GM19099 (cell line): ENCODE measurements at regions not wholly inside any gene's neighbourhood (a gene's known extent, or its start where the extent isn't known, plus 50 kb on each side); places are given as distances from the start of the nearest gene placed in this dataset.
A peak's percentile ranks its signal among the peaks of the same experiment; 100 is the strongest.

ENCODE experiments used
- POLR2A ChIP-seq: IDR thresholded peaks from 3 replicates; pipeline ENCODE4 v1.6.1; 2011; ENCODE audit warnings: low read depth; ENCODE audit not compliant: insufficient read length; ENCODE audit errors: extremely low read depth

DNA sequence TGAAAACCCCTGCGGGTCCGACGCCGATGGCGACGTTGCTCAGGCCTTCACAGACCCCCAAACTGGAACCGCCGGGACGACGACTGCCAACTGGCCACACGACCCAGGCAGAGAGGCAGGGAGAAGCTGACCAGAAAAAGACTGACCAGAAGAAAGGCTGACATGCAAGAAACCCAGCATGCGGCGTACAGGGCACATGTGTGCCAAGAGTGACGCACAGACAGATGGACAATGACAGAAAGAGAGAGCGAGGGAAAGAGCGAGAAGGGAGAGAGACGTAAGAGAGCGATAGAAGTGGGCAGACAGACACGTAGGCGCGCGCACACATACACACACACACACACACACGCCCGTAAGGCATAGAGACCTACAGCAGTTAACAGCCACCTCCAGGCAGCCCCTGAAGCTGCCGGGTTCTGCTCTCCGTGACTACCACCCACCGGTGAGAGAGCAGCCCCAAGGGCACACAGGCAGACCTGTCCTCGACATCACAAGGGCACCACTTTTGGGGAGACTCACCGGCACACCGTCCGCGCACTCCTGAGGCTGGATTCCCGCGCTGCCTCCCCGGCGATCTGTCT, 67.2 kb upstream of the ZNF527 start:
- no peak for TF ChIP-seq POLR2A

DNA sequence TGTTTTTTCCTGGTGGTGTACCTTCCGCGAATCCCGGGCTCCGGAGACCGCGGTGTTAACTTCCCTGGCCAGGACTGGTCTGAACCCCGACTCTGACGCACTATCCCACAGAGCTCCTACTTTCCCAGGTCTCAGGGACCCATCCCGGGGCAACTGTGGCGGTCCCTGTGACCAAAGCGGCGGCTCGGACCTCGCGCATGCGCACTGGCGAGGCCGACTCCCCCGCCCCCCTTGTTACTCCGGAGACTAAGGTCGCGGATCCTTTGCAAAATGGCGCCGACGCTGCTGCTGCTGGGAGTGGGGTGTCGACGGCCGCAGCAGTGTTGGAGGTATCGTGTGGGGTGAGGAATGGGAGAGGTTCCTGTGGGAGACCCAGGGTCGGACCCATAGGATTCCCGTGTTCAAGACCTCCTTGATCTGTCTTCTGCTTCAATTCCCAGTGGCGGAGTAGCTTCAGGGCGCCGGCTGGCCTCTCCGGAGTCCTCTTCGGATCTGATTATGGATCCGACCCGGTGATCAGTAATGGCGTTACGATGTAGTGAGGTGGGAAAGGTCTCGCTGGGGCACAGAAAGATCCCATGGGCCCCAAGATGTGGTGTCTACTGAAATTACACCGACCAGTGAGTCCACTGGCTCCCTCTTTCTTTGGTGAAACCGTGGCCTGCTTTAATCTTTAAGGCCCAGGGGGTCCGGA, 66.6 kb upstream of the ZNF527 start:
- TF ChIP-seq POLR2A, result no peak

DNA sequence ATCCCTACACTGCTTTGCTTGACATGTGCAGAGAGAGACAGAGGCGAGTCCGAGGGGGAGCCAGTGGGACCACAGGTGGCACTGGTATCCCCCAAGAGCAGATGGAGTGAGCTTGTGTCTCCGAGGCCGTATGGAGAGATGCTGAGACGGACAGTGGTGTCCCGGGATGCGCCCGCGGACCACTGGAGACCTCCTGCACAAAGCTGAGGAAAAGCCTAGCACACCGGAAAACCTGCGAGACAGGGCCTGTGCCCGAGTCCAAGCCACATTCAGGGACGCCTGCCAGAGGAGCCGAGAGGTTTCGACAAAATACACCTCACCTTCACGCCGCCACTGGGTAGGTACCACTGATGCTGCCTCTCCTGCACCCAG, 66.0 kb upstream of the ZNF527 start:
- TF ChIP-seq POLR2A, result no peak

DNA sequence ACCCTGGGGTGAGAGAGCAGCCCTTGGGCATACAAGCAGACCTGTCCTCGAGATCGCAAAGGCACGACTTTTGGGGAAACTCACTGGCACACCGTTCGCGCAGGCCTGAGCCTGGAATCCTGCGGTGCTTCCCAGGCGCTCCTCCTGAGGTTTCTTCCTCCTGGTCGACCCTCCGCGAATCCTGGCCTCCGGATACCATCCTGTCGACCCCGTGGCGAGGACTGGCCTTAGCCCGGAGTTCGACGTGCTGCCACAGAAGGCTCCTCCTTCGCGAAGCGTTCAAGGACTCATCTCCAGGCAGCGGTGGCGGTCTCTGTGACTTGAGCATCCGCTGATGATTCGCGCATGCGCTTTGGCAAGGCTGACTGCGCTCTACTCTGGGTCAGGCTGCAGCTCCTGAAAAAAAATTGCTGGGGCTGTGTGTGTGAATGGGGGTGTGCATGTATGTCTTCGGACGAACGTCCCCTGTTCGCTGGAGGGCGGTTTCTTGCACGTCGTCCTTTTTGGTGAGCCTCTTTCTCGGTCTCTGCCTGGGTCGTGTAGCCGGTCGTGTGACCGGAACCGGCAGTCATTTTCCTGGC, 64.4 kb upstream of the ZNF527 start:
- TF ChIP-seq POLR2A, result no peak

DNA sequence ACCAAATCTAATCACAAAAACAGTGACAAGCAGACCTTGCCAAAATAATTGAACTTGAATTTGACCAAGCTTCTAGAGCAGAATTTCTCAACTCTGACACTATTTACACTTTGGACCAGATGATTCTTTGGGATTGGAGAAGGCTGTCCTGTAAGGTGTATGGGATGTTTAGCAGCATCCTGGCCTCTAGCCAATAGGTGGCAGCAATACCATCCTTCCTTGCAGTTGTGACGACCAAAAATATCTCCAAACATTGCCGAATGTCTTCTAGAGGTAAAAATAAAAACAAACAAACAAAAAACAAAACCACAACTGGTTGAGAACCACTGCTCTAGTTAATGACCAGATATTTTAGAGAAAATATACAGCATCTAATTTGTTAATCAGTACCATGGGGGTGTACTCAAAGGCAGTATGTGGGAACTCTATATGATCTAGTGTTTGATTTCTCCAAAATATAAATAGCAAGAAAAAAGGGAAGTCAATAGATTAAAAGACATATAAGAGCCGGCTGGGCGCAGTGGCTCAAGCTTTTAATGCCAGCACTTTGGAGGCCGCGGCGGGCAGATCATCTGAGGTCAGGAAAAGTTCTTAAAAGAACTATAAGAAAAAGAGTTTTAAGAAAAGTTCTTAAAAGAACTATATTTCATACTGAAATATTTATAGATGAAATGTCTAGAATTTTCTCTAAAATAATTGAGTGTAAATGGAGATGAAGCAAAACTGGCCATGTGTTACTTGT, 60.9 kb upstream of the ZNF527 start:
- TF ChIP-seq POLR2A, result no peak

DNA sequence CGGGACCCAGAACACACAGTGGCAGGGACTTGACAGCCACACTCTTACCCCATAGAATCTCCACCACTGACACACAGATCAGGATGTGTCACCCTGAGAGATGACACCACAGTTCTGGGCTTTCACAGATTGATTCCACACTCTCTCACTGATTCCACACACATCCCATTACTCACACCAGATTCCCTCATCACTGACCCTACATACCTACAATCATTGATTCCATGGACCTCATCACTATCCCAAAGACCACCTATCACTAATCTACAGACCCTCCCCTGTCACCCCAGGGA, 57.6 kb upstream of the ZNF527 start:
- no peak for TF ChIP-seq POLR2A

DNA sequence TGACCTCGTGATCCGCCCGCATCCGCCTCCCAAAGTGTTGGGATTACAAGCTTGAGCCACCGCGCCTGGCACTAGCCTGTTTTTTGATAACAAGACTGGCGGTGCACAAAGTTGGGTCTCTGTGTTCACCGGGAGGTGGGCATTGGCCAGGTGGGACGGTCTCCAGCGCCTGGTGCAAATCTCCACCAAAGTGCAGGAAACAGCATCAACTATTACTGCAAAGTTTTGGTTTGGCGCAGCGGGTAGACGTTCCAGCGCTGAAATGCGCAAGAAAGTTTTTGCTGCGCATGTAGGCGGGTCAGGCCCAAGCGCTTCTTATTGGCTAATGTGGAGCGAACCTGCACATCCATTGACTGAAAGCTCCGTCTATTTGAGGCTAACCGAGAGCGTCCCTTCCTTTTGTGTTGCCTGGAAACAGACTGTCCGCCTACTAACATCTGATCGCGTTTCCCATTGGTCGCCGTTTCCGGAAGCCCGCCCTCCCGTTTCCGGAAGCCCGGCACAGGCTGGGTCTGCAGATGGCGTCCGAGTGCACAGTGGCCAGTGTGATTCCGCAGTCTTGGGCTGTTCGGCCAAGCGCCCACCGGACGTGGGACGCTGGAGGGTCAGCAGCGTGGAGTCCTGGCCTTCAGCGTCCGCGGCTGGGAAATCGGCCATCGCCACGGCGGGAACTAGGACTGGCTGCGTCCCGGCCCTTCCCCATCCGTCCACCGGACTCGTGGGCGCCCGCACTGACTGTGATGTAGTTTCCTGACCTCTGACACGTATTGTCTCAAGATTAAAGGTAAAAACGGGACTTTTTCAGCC, 53.3 kb upstream of the ZNF527 start:
- TF ChIP-seq POLR2A, result peak; percentile 82
